K562 (cell line): ENCODE measurements at regions not wholly inside any gene's neighbourhood (a gene's known extent, or its start where the extent isn't known, plus 50 kb on each side); places are given as distances from the start of the nearest gene placed in this dataset.

ENCODE experiments used
- CTBP1 ChIP-seq: fragments of 450-650 bp; IDR thresholded peaks from 2 replicates; pipeline ENCODE4 v1.6.1; 2016; ENCODE audit warnings: borderline replicate concordance
- FOXK2 ChIP-seq, 2 experiments: fragments of 450-650 bp; IDR thresholded peaks in 1 of 2; conservative IDR thresholded peaks in 1 of 2; 2 replicates each; pipeline ENCODE4 v1.6.1; 2016; ENCODE audit warnings: low read depth in 2 of 2, mild to moderate bottlenecking in 1 of 2
- MAZ ChIP-seq, 2 experiments: fragments of 450-650 bp in 1 of 2; sonication (generic) in 1 of 2; formaldehyde crosslinking; IDR thresholded peaks in 1 of 2; conservative IDR thresholded peaks in 1 of 2; 2 replicates each; pipeline versions ENCODE4 v1.4.0 to v1.5.0; 2020; ENCODE audit warnings: mild to moderate bottlenecking in 1 of 2, missing genetic modification reagents in 1 of 2
- MEIS2 ChIP-seq: fragments of 450-650 bp; IDR thresholded peaks from 2 replicates; pipeline ENCODE4 v1.6.1; 2014; ENCODE audit warnings: mild to moderate bottlenecking; ENCODE audit not compliant: partially characterized antibody
- SIRT6 ChIP-seq: IDR thresholded peaks from one replicate; pipeline ENCODE4 v1.6.1; 2012; ENCODE audit warnings: low read depth, mild to moderate bottlenecking, control low read depth, inconsistent platforms, low read length, moderate library complexity
- SIX5 ChIP-seq, 2 experiments: IDR thresholded peaks; 2 replicates each; pipeline ENCODE4 v1.6.1; 2011; ENCODE audit warnings: low read length in 2 of 2, borderline replicate concordance in 1 of 2, low read depth in 1 of 2, mild to moderate bottlenecking in 1 of 2, moderate library complexity in 1 of 2; ENCODE audit not compliant: insufficient read depth in 1 of 2
- SMAD4 ChIP-seq: fragments of 250-450 bp; sonication (Bioruptor Pico); conservative IDR thresholded peaks from 2 replicates; pipeline ENCODE4 v1.8.0; 2021; ENCODE audit warnings: inconsistent platforms, mild to moderate bottlenecking, moderate library complexity
- TAF9B ChIP-seq: fragments of 450-650 bp; IDR thresholded peaks from 2 replicates; pipeline ENCODE4 v1.6.1; 2018; ENCODE audit warnings: mild to moderate bottlenecking; ENCODE audit not compliant: partially characterized antibody
- ZNF695 ChIP-seq: fragments of 450-650 bp; formaldehyde crosslinking; IDR thresholded peaks from 2 replicates; pipeline ENCODE4 v1.4.0; 2020; ENCODE audit warnings: mild to moderate bottlenecking, moderate library complexity
- TF ChIP-seq, protein P1 (sequence below): fragments of 450-650 bp; IDR thresholded peaks from 2 replicates; pipeline ENCODE4 v1.6.1; 2016; ENCODE audit warnings: low read depth, mild to moderate bottlenecking, moderate library complexity
- TF ChIP-seq, protein P2 (sequence below): fragments of 450-650 bp; IDR thresholded peaks from 2 replicates; pipeline ENCODE4 v1.6.1; 2016
- TF ChIP-seq, protein P3 (sequence below): fragments of 250-450 bp; sonication (Bioruptor Pico); IDR thresholded peaks from 2 replicates; pipeline ENCODE4 v1.8.0; 2022; ENCODE audit warnings: moderate library complexity, mild to moderate bottlenecking, inconsistent platforms
- TF ChIP-seq, protein P4 (sequence below): sonication (generic); formaldehyde crosslinking; IDR thresholded peaks from 2 replicates; pipeline ENCODE4 v1.8.0; 2023; ENCODE audit warnings: missing genetic modification reagents, mild to moderate bottlenecking, borderline replicate concordance
- TF ChIP-seq, protein P5 (sequence below): sonication (generic); formaldehyde crosslinking; IDR thresholded peaks from 2 replicates; pipeline ENCODE4 v1.8.1; 2022; ENCODE audit warnings: missing genetic modification reagents

DNA sequence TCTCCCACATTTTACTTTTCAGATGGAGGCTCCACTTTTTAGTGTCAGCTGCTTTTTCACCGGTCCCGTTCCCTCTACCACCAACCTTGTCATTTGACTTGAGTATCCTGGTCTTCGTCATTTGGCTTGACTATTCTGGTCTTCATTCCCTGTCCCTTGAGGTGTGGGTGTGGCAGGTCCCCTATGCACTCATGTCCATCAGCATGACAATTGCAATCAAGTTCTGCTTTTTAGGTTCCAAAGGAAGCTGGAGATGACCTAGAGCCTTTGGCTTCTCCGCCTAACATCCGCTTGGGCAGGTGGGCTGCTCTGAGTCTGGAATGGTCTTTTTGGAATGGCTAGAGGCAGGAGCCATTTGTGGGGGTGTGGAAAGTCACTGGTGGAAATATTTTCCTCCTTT lies 99.8 kb upstream of the MLN start (continued):
- no peak for TF ChIP-seq TAF9B
- no peak for TF ChIP-seq SIRT6
- TF ChIP-seq MEIS2, result peak; percentile 70
- TF ChIP-seq, protein P1, sequence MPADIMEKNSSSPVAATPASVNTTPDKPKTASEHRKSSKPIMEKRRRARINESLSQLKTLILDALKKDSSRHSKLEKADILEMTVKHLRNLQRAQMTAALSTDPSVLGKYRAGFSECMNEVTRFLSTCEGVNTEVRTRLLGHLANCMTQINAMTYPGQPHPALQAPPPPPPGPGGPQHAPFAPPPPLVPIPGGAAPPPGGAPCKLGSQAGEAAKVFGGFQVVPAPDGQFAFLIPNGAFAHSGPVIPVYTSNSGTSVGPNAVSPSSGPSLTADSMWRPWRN, result no peak
- TF ChIP-seq, protein P2, sequence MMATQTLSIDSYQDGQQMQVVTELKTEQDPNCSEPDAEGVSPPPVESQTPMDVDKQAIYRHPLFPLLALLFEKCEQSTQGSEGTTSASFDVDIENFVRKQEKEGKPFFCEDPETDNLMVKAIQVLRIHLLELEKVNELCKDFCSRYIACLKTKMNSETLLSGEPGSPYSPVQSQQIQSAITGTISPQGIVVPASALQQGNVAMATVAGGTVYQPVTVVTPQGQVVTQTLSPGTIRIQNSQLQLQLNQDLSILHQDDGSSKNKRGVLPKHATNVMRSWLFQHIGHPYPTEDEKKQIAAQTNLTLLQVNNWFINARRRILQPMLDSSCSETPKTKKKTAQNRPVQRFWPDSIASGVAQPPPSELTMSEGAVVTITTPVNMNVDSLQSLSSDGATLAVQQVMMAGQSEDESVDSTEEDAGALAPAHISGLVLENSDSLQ, result peak; percentile 83
- peak in 1 of 2 experiments; percentile 16; a peak in 1 of 4 replicates for TF ChIP-seq FOXK2 (conservative IDR thresholded peaks at IDR 0.05 in 1 of 2, IDR thresholded peaks at IDR 0.05 in 1 of 2; ENCODE audit: low read depth in 2 of 2)
- TF ChIP-seq SMAD4 (CRISPR knock-in tag), result no peak
- no peak for TF ChIP-seq SIX5 (IDR thresholded peaks at IDR 0.05; ENCODE audit: borderline replicate concordance in 1 of 2, insufficient read depth in 1 of 2, low read depth in 1 of 2, low read length in 2 of 2)
- no peak for TF ChIP-seq ZNF695 (CRISPR knock-in tag)
- TF ChIP-seq, protein P3, sequence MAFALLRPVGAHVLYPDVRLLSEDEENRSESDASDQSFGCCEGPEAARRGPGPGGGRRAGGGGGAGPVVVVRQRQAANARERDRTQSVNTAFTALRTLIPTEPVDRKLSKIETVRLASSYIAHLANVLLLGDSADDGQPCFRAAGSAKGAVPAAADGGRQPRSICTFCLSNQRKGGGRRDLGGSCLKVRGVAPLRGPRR (CRISPR knock-in tag), result no peak
- peak; percentile 43; the same call in 1 of the 2 replicates for TF ChIP-seq CTBP1
- TF ChIP-seq, protein P4, sequence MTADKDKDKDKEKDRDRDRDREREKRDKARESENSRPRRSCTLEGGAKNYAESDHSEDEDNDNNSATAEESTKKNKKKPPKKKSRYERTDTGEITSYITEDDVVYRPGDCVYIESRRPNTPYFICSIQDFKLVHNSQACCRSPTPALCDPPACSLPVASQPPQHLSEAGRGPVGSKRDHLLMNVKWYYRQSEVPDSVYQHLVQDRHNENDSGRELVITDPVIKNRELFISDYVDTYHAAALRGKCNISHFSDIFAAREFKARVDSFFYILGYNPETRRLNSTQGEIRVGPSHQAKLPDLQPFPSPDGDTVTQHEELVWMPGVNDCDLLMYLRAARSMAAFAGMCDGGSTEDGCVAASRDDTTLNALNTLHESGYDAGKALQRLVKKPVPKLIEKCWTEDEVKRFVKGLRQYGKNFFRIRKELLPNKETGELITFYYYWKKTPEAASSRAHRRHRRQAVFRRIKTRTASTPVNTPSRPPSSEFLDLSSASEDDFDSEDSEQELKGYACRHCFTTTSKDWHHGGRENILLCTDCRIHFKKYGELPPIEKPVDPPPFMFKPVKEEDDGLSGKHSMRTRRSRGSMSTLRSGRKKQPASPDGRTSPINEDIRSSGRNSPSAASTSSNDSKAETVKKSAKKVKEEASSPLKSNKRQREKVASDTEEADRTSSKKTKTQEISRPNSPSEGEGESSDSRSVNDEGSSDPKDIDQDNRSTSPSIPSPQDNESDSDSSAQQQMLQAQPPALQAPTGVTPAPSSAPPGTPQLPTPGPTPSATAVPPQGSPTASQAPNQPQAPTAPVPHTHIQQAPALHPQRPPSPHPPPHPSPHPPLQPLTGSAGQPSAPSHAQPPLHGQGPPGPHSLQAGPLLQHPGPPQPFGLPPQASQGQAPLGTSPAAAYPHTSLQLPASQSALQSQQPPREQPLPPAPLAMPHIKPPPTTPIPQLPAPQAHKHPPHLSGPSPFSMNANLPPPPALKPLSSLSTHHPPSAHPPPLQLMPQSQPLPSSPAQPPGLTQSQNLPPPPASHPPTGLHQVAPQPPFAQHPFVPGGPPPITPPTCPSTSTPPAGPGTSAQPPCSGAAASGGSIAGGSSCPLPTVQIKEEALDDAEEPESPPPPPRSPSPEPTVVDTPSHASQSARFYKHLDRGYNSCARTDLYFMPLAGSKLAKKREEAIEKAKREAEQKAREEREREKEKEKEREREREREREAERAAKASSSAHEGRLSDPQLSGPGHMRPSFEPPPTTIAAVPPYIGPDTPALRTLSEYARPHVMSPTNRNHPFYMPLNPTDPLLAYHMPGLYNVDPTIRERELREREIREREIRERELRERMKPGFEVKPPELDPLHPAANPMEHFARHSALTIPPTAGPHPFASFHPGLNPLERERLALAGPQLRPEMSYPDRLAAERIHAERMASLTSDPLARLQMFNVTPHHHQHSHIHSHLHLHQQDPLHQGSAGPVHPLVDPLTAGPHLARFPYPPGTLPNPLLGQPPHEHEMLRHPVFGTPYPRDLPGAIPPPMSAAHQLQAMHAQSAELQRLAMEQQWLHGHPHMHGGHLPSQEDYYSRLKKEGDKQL (CRISPR knock-in tag), result no peak
- no peak for TF ChIP-seq MAZ (CRISPR knock-in tag; conservative IDR thresholded peaks at IDR 0.05 in 1 of 2, IDR thresholded peaks at IDR 0.05 in 1 of 2)
- TF ChIP-seq, protein P5, sequence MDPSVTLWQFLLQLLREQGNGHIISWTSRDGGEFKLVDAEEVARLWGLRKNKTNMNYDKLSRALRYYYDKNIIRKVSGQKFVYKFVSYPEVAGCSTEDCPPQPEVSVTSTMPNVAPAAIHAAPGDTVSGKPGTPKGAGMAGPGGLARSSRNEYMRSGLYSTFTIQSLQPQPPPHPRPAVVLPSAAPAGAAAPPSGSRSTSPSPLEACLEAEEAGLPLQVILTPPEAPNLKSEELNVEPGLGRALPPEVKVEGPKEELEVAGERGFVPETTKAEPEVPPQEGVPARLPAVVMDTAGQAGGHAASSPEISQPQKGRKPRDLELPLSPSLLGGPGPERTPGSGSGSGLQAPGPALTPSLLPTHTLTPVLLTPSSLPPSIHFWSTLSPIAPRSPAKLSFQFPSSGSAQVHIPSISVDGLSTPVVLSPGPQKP, result no peak
